ENCODE measurements at regions not wholly inside any gene's neighbourhood (a gene's known extent, or its start where the extent isn't known, plus 50 kb on each side); places are given as distances from the start of the nearest gene placed in this dataset.
A peak's percentile ranks its signal among the peaks of the same experiment; 100 is the strongest.

- no peak for DNase-seq (ENCODE audit: extremely low spot score in 2 of 2)
- intact Hi-C loops (cut with DNase I), result no loop called here
Measured at GRCh38 chr22:27125539-27125938, 468.2 kb downstream of the MIAT start.

GRCh38 chr22:27127911-27128310, 470.5 kb downstream of the MIAT start:
- H3K4me1 ChIP-seq, result no peaks in the 10 kb centered on the region
- TF ChIP-seq POLR2AphosphoS5 (IDR thresholded peaks at IDR 0.05; ENCODE audit: insufficient read depth in 1 of 2, low read depth in 1 of 2), result no peak
- TF ChIP-seq CTCF (IDR thresholded peaks at IDR 0.05), result no peak
- no peak for TF ChIP-seq POLR2A (IDR thresholded peaks at IDR 0.05)
- DNase-seq (ENCODE audit: extremely low spot score in 2 of 2), result no peak
- no peak overlapping the region for H3K27ac ChIP-seq
- H3K4me3 ChIP-seq, result no peak overlapping the region
- no peaks in the 10 kb centered on the region for H3K9me3 ChIP-seq
- H3K27me3 ChIP-seq, result no peaks in the 10 kb centered on the region
- H3K36me3 ChIP-seq, result no peaks in the 10 kb centered on the region
- intact Hi-C loops (cut with DNase I), result no loop called here

More at GRCh38 chr22:27125539-27125938, 468.2 kb downstream of the MIAT start:
- no peak overlapping the region for H3K4me3 ChIP-seq
- H3K4me1 ChIP-seq, result no peaks in the 10 kb centered on the region
- no peak for TF ChIP-seq POLR2AphosphoS5 (IDR thresholded peaks at IDR 0.05; ENCODE audit: insufficient read depth in 1 of 2, low read depth in 1 of 2)
- TF ChIP-seq POLR2A (IDR thresholded peaks at IDR 0.05), result no peak
- no peak for TF ChIP-seq CTCF (IDR thresholded peaks at IDR 0.05)
- no peaks in the 10 kb centered on the region for H3K36me3 ChIP-seq
- no peak overlapping the region for H3K27ac ChIP-seq
- H3K27me3 ChIP-seq, result no peaks in the 10 kb centered on the region
- H3K9me3 ChIP-seq, result no peaks in the 10 kb centered on the region

- no peaks in the 10 kb centered on the region for H3K36me3 ChIP-seq
- H3K27me3 ChIP-seq, result no peaks in the 10 kb centered on the region
- intact Hi-C loops (cut with DNase I), result no loop called here
- no peaks in the 10 kb centered on the region for H3K9me3 ChIP-seq
- no peak overlapping the region for H3K4me3 ChIP-seq
- no peak overlapping the region for H3K27ac ChIP-seq
- TF ChIP-seq POLR2AphosphoS5 (IDR thresholded peaks at IDR 0.05; ENCODE audit: insufficient read depth in 1 of 2, low read depth in 1 of 2) (no peak), CTCF (IDR thresholded peaks at IDR 0.05) (no peak), POLR2A (IDR thresholded peaks at IDR 0.05) (no peak)
- no peak for DNase-seq (ENCODE audit: extremely low spot score in 2 of 2)
- peaks cover 4% of the 10 kb centered on the region for H3K4me1 ChIP-seq
Measured at GRCh38 chr22:27128461-27129085, 471.2 kb downstream of the MIAT start.

- DNase-seq (ENCODE audit: extremely low spot score in 2 of 2), result no peak
- H3K27me3 ChIP-seq, result no peaks in the 10 kb centered on the region
- H3K27ac ChIP-seq, result no peak overlapping the region
- H3K9me3 ChIP-seq, result no peaks in the 10 kb centered on the region
- H3K36me3 ChIP-seq, result no peaks in the 10 kb centered on the region
- H3K4me1 ChIP-seq, result peaks cover 11% of the 10 kb centered on the region
- H3K4me3 ChIP-seq, result no peak overlapping the region
- intact Hi-C loops (cut with DNase I), result no loop called here
- TF ChIP-seq POLR2AphosphoS5 (IDR thresholded peaks at IDR 0.05; ENCODE audit: insufficient read depth in 1 of 2, low read depth in 1 of 2), result peak in 1 of 2 donors; percentile 50
- TF ChIP-seq CTCF (IDR thresholded peaks at IDR 0.05), result no peak
- TF ChIP-seq POLR2A (IDR thresholded peaks at IDR 0.05), result no peak
Measured at GRCh38 chr22:27129266-27129665, 471.9 kb downstream of the MIAT start.

GRCh38 chr22:27130906-27131305, 473.5 kb downstream of the MIAT start:
- no peak overlapping the region for H3K27ac ChIP-seq
- H3K27me3 ChIP-seq, result no peaks in the 10 kb centered on the region
- peaks cover 20% of the 10 kb centered on the region for H3K4me1 ChIP-seq
- TF ChIP-seq POLR2AphosphoS5 (IDR thresholded peaks at IDR 0.05; ENCODE audit: insufficient read depth in 1 of 2, low read depth in 1 of 2) (no peak), POLR2A (IDR thresholded peaks at IDR 0.05) (no peak), CTCF (IDR thresholded peaks at IDR 0.05) (no peak)
- no peaks in the 10 kb centered on the region for H3K9me3 ChIP-seq
- H3K36me3 ChIP-seq, result no peaks in the 10 kb centered on the region
- no peak overlapping the region for H3K4me3 ChIP-seq
- no peak for DNase-seq (ENCODE audit: extremely low spot score in 2 of 2)
- intact Hi-C loops (cut with DNase I), result no loop called here

Measured in vagina (tissue), 2 donors.